ENCODE measurements at regions not wholly inside any gene's neighbourhood (a gene's known extent, or its start where the extent isn't known, plus 50 kb on each side); places are given as distances from the start of the nearest gene placed in this dataset.

- TF ChIP-seq POLR2A (IDR thresholded peaks at IDR 0.05) (no peak), EP300 (IDR thresholded peaks at IDR 0.05) (no peak), CTCF (IDR thresholded peaks at IDR 0.05) (no peak)
Measured at GRCh38 chr3:76532158-76532822, 507.6 kb upstream of the ROBO2 start.

Measured in stomach (tissue), 4 donors.